GM13976 (cell line): ENCODE measurements at regions not wholly inside any gene's neighbourhood (a gene's known extent, or its start where the extent isn't known, plus 50 kb on each side); places are given as distances from the start of the nearest gene placed in this dataset.

ENCODE experiments used
- DNase-seq: peaks from one replicate; pipeline ENCODE4 v3.0.0; 2012; ENCODE audit warnings: low spot score
- CTCF ChIP-seq: IDR thresholded peaks from 2 replicates; pipeline ENCODE4 v1.5.1; 2012; ENCODE audit warnings: borderline replicate concordance, mild to moderate bottlenecking; ENCODE audit not compliant: insufficient read depth; ENCODE audit errors: extremely low read depth, missing control alignments, control extremely low read depth
- in situ Hi-C: fragments of 300-500 bp; cut with MboI; formaldehyde crosslinking; loops from one replicate; pipeline ENCODE4 v1.12.0; 2022; ENCODE audit warnings: low sequenced_read_pairs, mixed read lengths, inconsistent platforms; ENCODE audit not compliant: unreplicated experiment

- no peak for DNase-seq
- in situ Hi-C loops = no loop called here
- no peak for TF ChIP-seq CTCF
Observed at GRCh38 chr1:41981796-41982195, 63.1 kb upstream of the HIVEP3 start.

GRCh38 chr1:41980827-41981653, 62.3 kb upstream of the HIVEP3 start:
- TF ChIP-seq CTCF = no peak
- in situ Hi-C loops = no loop called here
- DNase-seq = no peak

GRCh38 chr1:41978986-41979385, 60.3 kb upstream of the HIVEP3 start:
- no peak for TF ChIP-seq CTCF
- no peak for DNase-seq
- in situ Hi-C loops = no loop called here

GRCh38 chr1:41977326-41977725, 58.6 kb upstream of the HIVEP3 start:
- TF ChIP-seq CTCF = no peak
- DNase-seq = no peak
- in situ Hi-C loops = no loop called here

GRCh38 chr1:41976671-41977070, 57.9 kb upstream of the HIVEP3 start:
- no peak for TF ChIP-seq CTCF
- DNase-seq = no peak
- in situ Hi-C loops = no loop called here

- in situ Hi-C loops = no loop called here
- DNase-seq = no peak
- TF ChIP-seq CTCF = no peak
Observed at GRCh38 chr1:41975850-41976569, 57.3 kb upstream of the HIVEP3 start.
